HG03520 (cell line): ENCODE measurements at regions not wholly inside any gene's neighbourhood (a gene's known extent, or its start where the extent isn't known, plus 50 kb on each side); places are given as distances from the start of the nearest gene placed in this dataset.

ENCODE experiments used
- ATAC-seq: cut with Tn5 transposase; IDR thresholded peaks from one replicate; pipeline ENCODE4 v1.9.1; 2021; ENCODE audit warnings: mild to moderate bottlenecking, moderate library complexity; ENCODE audit not compliant: unreplicated experiment

- no peak for ATAC-seq
Observed at GRCh38 chr10:76736392-76736791, 901.2 kb downstream of the KCNMA1 start.

- ATAC-seq: no peak
Observed at GRCh38 chr10:76735866-76736265, 901.7 kb downstream of the KCNMA1 start.

- ATAC-seq: no peak
Observed at GRCh38 chr10:76733441-76733936, 904.1 kb downstream of the KCNMA1 start.

GRCh38 chr10:76732306-76732705 is 905.3 kb downstream of the KCNMA1 start:
- no peak for ATAC-seq

GRCh38 chr10:76729841-76730487 is 907.6 kb downstream of the KCNMA1 start:
- ATAC-seq: no peak

DNA sequence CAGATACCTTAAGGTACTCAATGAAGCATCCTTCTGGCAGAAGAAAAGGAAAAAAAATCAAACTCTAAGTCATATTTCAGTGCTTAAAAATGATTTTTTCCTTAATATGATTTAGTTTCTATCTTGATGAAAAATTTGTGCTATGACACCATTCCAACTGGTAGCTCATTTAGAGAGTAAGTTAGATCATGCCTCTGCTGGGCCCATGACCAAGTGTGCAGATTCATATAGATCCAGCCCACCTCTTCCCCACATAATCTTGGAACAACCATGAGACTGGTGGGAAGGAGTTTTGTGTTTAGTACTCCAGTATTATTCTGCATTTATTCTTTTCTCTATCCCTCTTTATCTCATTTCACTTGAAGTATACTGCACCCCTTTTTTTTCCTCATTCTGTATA is 908.3 kb downstream of the KCNMA1 start:
- ATAC-seq: no peak

GRCh38 chr10:76727038-76727437 is 910.6 kb downstream of the KCNMA1 start:
- no peak for ATAC-seq

- no peak for ATAC-seq
Observed at GRCh38 chr10:76723844-76724243, 913.8 kb downstream of the KCNMA1 start.

- no peak for ATAC-seq
Observed at GRCh38 chr10:76721891-76722505, 915.6 kb downstream of the KCNMA1 start.

DNA sequence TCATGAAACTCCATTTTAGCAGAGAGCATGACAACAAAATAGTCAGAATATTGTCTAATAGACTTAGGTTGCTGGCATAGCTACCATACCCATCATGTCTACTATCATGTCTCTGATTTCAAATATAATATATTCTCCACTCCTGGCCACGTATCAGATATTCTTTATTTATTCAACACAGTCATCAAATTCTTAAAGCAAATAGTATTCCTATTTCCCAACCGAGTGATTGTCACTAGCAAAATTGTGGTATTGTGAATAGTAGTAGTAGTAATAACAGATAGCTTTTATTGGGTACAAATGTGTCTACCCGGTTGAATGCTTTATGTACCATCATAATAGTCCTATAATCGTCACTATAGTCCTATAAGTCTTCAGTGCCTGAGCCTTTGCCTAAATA is 918.6 kb downstream of the KCNMA1 start:
- ATAC-seq: no peak

DNA sequence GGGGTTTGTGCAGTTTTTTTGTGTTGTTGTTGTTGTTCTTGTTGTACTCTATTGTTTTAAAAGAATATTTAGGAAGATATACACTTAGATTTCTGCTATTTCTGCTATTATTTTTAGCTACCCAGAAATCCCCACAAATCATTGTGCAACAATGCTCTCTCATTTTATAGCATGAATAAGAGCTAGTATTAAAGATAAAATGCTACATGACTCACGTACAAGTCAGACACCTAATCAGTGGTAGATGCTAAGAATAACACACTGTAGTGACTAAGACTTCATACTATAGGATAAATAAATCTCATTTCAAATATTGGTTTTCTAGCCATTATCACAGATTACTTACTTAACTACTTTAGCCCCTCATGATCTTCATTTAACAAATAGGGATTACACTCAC is 920.5 kb downstream of the KCNMA1 start:
- no peak for ATAC-seq

DNA sequence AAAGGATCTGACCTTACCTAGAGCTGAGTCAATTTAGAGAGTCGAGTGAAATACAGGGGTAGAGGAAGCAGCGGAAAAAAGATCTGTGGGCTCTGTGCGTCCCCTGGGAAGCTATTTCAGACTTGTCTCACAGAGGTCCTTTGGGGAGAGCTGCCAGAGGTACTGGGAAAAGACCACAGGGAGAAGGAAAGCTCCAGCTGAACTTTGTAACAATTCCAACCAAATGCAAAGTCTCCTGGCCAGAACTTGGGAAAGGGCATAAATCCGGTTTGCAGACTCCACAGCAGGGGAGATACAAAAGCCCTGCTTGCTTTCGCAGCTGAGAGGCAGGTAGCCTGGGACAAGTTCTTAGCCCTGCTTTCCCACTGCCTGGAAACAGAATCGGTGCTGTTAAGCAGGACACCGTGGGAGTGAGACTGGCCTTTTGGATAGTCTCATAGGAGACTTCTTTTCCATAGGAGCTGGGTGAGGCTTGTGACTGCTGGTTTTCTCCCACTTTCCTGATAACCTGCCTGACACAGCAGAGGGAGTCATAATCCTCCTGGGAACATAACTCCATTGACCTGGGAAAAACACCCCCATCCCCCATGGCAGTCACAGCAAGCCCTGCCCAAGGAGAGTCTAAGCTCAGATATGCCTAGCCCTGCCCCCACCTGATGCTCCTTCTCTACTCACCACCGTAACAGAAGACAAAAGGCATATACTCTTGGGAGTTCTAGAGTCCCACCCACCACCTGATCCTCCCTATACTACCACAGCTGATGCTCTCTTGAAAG is 926.2 kb downstream of the KCNMA1 start:
- no peak for ATAC-seq

DNA sequence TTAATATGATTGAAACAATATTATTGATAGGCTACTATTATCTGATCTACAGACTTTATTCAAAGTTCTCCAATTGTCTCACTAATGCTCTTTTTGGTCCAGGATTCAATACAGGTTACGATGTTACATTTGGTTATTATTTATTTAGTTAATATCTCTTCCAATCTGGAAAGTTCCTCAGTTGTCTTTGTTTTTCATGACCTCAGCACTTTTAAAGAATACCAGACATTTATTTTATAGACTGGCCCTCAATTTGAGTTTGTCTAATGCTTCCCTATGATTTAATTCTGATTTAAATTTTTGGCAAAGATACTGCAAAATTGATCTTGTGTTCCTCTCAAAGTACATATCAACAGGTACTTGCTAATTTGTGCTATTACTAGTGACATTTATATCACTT is 937.4 kb downstream of the KCNMA1 start:
- no peak for ATAC-seq

- no peak for ATAC-seq
Observed at GRCh38 chr10:76697923-76698322, 939.7 kb downstream of the KCNMA1 start.

DNA sequence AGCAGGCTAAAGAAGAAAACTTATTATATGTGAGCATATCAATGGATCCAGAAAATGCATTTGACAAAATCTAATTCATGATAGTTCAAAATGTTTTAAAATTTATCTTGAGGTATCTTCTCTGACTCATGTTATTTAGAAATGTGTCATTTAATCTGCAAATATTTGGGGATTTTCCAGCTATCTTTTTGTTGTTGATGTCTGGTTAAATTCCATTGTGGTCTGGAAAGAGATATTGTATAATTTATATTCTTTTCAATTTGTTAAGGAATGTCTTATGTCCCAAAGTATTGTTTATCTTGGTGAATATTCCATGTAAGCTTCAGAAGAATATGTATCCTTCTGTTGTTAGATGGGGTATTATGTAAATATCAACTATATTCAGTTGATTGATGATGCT is 942.5 kb downstream of the KCNMA1 start:
- ATAC-seq: no peak

DNA sequence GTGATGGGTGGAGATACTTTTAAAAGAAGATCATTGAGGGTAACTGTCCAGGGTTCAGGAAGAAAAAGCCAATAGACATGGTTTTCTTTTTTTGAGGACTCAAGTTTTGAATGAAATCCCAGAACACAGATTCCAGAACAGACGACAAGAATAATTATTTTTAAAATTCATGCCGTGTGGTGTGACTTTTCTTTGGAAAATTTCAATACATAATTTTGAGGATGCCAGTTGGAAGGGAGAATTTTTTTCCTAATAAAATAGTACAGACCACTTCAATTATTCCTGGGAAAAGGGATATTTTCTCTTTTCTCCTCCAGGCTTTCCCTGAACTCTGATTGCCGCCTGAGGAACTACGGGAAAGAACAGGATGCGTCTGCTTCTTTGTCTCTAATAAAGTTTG is 951.4 kb downstream of the KCNMA1 start:
- no peak for ATAC-seq

GRCh38 chr10:76684968-76685367 is 952.6 kb downstream of the KCNMA1 start:
- no peak for ATAC-seq

DNA sequence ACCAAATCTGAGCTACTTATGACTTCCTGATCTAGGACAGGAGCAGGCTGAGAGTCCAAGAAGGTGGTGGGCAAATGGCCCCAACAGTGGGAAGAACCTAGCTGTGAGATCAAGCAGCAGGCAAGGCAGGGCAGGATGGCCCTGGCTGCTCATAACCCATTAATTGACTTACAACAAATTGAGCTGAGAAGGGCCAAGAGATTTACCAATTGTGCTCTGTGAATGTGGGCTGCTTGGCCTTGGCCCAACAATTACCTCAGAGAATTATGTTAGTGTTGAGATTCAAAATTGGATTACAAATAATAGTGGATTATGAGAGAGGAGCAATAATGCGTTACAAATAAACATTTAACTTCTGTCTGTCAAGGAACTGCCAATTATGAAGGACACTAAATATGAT is 956.5 kb downstream of the KCNMA1 start:
- no peak for ATAC-seq

GRCh38 chr10:76679030-76679429 is 958.6 kb downstream of the KCNMA1 start:
- ATAC-seq: no peak

GRCh38 chr10:76675951-76676587 is 961.5 kb downstream of the KCNMA1 start:
- no peak for ATAC-seq

- ATAC-seq: no peak
Observed at GRCh38 chr10:76675561-76675950, 962.1 kb downstream of the KCNMA1 start.
